HepG2 (cell line): ENCODE measurements at regions not wholly inside any gene's neighbourhood (a gene's known extent, or its start where the extent isn't known, plus 50 kb on each side); places are given as distances from the start of the nearest gene placed in this dataset.

Experiments
- ATAC-seq: fragments of 200-7000 bp; cut with Tn5 transposase; 3 replicates; pipeline ENCODE4 v1.9.1; 2020; ENCODE audit warnings: mild to moderate bottlenecking, moderate library complexity
- BruUV-seq: library from RNA; stranded (reverse); fragments of 400-500 nt; replicated peaks from 2 replicates; lab custom pipeline; 2021; lab: Mats Ljungman, UMichigan
- CTCF ChIA-PET: fragments of 300-600 bp; formaldehyde crosslinking; extraction: SDS; loops from one replicate; lab custom pipeline; 2021; ENCODE audit warnings: low total read pairs, inconsistent platforms, low intra/inter-chr PET ratio; lab: Yijun Ruan, JAX
- POLR2A ChIA-PET: fragments of 350-600 bp; sonication (Branson Sonifier 250); formaldehyde crosslinking; loops from one replicate; lab custom pipeline; 2020; ENCODE audit warnings: antibody characterized with exemption, inconsistent platforms; lab: Yijun Ruan, JAX
- DNase-seq: peaks from one replicate; pipeline ENCODE4 v3.0.0-alpha.2; 2015; ENCODE audit warnings: low spot score
- FAIRE-seq: peaks from 3 replicates; lab custom pipeline; 2011; peaks lifted over from hg19 to GRCh38; lab: Jason Lieb, UNC
- H2AFZ ChIP-seq: one replicate; pipeline ENCODE4 v1.6.1; 2011; ENCODE audit warnings: low read length, inconsistent platforms
- H3K27ac ChIP-seq: fragments of 300-600 bp; 3 replicates; pipeline ENCODE4 v1.8.0; 2011; ENCODE audit warnings: mixed run types, mild to moderate bottlenecking, mixed read lengths, low read length, inconsistent platforms; ENCODE audit not compliant: insufficient read depth; ENCODE audit errors: extremely low read length
- H3K27me3 ChIP-seq, 2 experiments: fragments of 200-600 bp in 1 of 2; 2 replicates in 1 of 2; 3 replicates in 1 of 2; pipeline versions ENCODE4 v1.6.0 to v1.8.0; 2011; ENCODE audit warnings: low read length in 2 of 2, mild to moderate bottlenecking in 2 of 2, moderate library complexity in 2 of 2, inconsistent platforms in 1 of 2; ENCODE audit not compliant: insufficient read depth in 2 of 2, control insufficient read depth in 1 of 2
- H3K36me3 ChIP-seq, 2 experiments: fragments of 200-600 bp in 1 of 2; replicated peaks in 1 of 2; 2 replicates in 1 of 2; 3 replicates in 1 of 2; pipeline versions ENCODE4 v1.5.1 to v1.8.0; 2011; ENCODE audit warnings: low read length in 2 of 2, inconsistent platforms in 1 of 2; ENCODE audit not compliant: insufficient read depth in 2 of 2, control insufficient read depth in 1 of 2
- H3K4me1 ChIP-seq: 2 replicates; pipeline ENCODE4 v1.5.1; 2012; ENCODE audit warnings: low read length, inconsistent platforms; ENCODE audit not compliant: insufficient read depth
- H3K4me2 ChIP-seq: 2 replicates; pipeline ENCODE4 v1.6.0; 2011; ENCODE audit warnings: low read depth, low read length, inconsistent platforms
- H3K4me3 ChIP-seq, 3 experiments: fragments of 200-600 bp in 1 of 3; sonication (generic), shearing (Covaris generic) in 1 of 3; replicated peaks in 1 of 3; 2 replicates each; pipeline ENCODE4 v1.5.1; 2011 to 2016; ENCODE audit warnings: low read length in 3 of 3, inconsistent platforms in 2 of 3, low read depth in 2 of 3, mild to moderate bottlenecking in 2 of 3, control low read depth in 1 of 3, mixed read lengths in 1 of 3; ENCODE audit not compliant: insufficient read depth in 1 of 3
- H3K79me2 ChIP-seq: one replicate; pipeline ENCODE4 v1.6.1; 2011; ENCODE audit warnings: low read length, inconsistent platforms; ENCODE audit not compliant: insufficient read depth
- H3K9ac ChIP-seq: 2 replicates; pipeline ENCODE4 v1.6.0; 2011; ENCODE audit warnings: mild to moderate bottlenecking, low read depth, low read length, inconsistent platforms; ENCODE audit not compliant: insufficient read depth
- H3K9me3 ChIP-seq: 2 replicates; pipeline ENCODE4 v1.5.1; 2012; ENCODE audit warnings: mild to moderate bottlenecking, low read length
- H4K20me1 ChIP-seq: 2 replicates; pipeline ENCODE4 v1.6.0; 2011; ENCODE audit warnings: inconsistent platforms, mild to moderate bottlenecking, low read length, moderate library complexity; ENCODE audit not compliant: insufficient read depth
- DMAP1 ChIP-seq: IDR thresholded peaks from 2 replicates; pipeline ENCODE4 v1.6.1; 2016
- ETV6 ChIP-seq: sonication (generic); formaldehyde crosslinking; conservative IDR thresholded peaks from 2 replicates; pipeline ENCODE4 v1.4.0; 2020; ENCODE audit warnings: missing genetic modification reagents
- FOXK2 ChIP-seq: fragments of 450-650 bp; IDR thresholded peaks from 2 replicates; pipeline ENCODE4 v1.6.1; 2016
- FOXM1 ChIP-seq: sonication (generic); formaldehyde crosslinking; IDR thresholded peaks from 2 replicates; pipeline ENCODE4 v1.5.0; 2020; ENCODE audit warnings: missing genetic modification reagents
- MIXL1 ChIP-seq: IDR thresholded peaks from 2 replicates; pipeline ENCODE4 v1.6.1; 2016
- NCOA2 ChIP-seq: sonication (generic); formaldehyde crosslinking; IDR thresholded peaks from 2 replicates; pipeline ENCODE4 v1.8.0; 2022; ENCODE audit warnings: inconsistent platforms
- TOE1 ChIP-seq: sonication (generic); formaldehyde crosslinking; IDR thresholded peaks from 2 replicates; pipeline ENCODE4 v1.4.0; 2020; ENCODE audit warnings: mild to moderate bottlenecking, missing genetic modification reagents
- U2AF1 ChIP-seq: fragments of 200-400 bp; formaldehyde crosslinking; optimal IDR thresholded peaks from 2 replicates; pipeline ENCODE3; 2017; ENCODE audit warnings: mild to moderate bottlenecking, low read depth, low read length
- ZBTB8A ChIP-seq: sonication (generic); formaldehyde crosslinking; IDR thresholded peaks from 2 replicates; pipeline ENCODE4 v1.4.0; 2020; ENCODE audit warnings: mild to moderate bottlenecking, low read depth, missing genetic modification reagents, borderline replicate concordance
- ZNF354B ChIP-seq: sonication (generic); formaldehyde crosslinking; IDR thresholded peaks from 2 replicates; pipeline ENCODE4 v1.8.0; 2022; ENCODE audit warnings: mild to moderate bottlenecking, missing genetic modification reagents
- ZNF501 ChIP-seq: sonication (generic); formaldehyde crosslinking; IDR thresholded peaks from 2 replicates; pipeline ENCODE4 v1.5.1; 2020; ENCODE audit warnings: mild to moderate bottlenecking, moderate library complexity, missing genetic modification reagents
- ZNF878 ChIP-seq: sonication (generic); formaldehyde crosslinking; IDR thresholded peaks from 2 replicates; pipeline ENCODE4 v1.8.1; 2023; ENCODE audit warnings: mild to moderate bottlenecking, missing genetic modification reagents, moderate library complexity
- WGBS: methylation state at CpG from one replicate; pipeline ENCODE4 v1.1.6; 2017; ENCODE audit warnings: low lambda C conversion rate; 5-methylcytosine and 5-hydroxymethylcytosine counted together
- in situ Hi-C: cut with HindIII; loops from 2 replicates; pipeline ENCODE4 v1.10.0; 2017; ENCODE audit warnings: low pct_unique_long_range_greater_than_20kb; ENCODE audit not compliant: extremely low pct_ligation_motif_present
- intact Hi-C: fragments of 100-400 bp; cut with micrococcal nuclease; formaldehyde crosslinking; loops from one replicate; pipeline ENCODE4 v1.10.0; 2022; ENCODE audit not compliant: unreplicated experiment

DNA sequence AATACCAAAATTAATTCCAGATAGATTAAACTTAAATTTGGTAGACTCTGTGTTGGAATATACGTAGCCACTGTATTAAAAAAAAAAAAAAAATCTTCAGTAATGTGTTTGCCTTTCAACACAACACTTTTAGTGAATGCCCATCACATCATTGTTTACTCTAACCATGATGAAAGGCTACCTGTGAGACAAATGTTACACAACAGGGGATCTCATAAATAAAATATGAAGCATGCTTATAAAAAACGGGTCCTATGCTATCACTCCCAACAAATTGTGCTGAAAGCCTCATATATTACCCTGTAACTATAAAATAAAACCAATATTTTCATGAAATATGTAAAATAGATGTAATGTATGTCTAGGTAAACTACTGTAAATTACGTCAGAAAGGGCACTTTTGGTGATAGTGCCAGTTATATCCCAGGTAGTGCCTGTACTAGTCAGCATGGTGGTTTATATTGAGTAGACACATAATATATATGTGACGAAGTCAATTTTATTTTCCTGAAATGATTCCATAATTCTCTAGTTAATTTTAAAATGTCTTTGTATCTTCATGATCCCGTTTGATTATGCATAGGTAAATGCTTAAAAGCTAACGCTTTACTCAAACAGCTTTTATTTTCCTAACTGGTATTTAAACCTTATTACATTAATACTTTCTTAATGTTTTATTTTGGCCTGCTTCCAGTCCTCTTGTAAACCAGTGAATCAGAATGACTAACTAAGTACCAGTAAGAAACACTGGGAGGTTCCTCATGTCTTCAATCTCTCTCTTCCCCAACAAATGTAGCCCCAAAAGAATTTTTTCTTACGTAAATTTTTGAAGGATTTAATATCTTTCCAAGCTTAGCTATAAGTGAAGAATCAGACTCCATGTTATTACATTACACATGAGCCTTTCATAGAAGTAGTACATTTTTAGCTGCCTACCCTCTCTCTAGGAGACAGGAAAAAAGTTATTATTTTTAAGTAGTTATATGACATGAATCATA, 420.3 kb downstream of the GABRG2 start:
- ChIA-PET CTCF (no interaction called here), POLR2A (no interaction called here)
- Histone ChIP-seq H3K79me2 (no peaks in the 10 kb centered on the region), H3K4me1 (no peaks in the 10 kb centered on the region), H3K9me3 (peaks cover 67% of the 10 kb centered on the region), H3K4me2 (no peak overlapping the region), H3K36me3 (no peaks in the 10 kb centered on the region), H3K27ac (no peak overlapping the region), H3K9ac (no peak overlapping the region), H3K27me3 (no peaks in the 10 kb centered on the region), H3K4me3 (no peak overlapping the region), H4K20me1 (no peaks in the 10 kb centered on the region), H2AFZ (no peak overlapping the region)
- in situ Hi-C loops, result no loop called here
- 9% methylated on average over 7 of the region's 7 CpGs for WGBS
- intact Hi-C loops, result no loop called here
- no peak for TF ChIP-seq ZNF878 (CRISPR knock-in tag)
- no peak for TF ChIP-seq NCOA2
- no peak for TF ChIP-seq FOXK2
- no peak for TF ChIP-seq ZBTB8A (CRISPR knock-in tag)
- no peak for TF ChIP-seq U2AF1
- no peak for TF ChIP-seq ETV6 (CRISPR knock-in tag)
- no peak for TF ChIP-seq ZNF501 (CRISPR knock-in tag)
- no peak for TF ChIP-seq DMAP1 (CRISPR knock-in tag)
- TF ChIP-seq ZNF354B, result no peak
- no peak for TF ChIP-seq FOXM1 (CRISPR knock-in tag)
- no peak for TF ChIP-seq TOE1
- TF ChIP-seq MIXL1, result no peak
- ATAC-seq (no peak), FAIRE-seq (no peak), DNase-seq (no peak)
- no TSS peak for BruUV-seq
